ENCODE measurements at regions not wholly inside any gene's neighbourhood (a gene's known extent, or its start where the extent isn't known, plus 50 kb on each side); places are given as distances from the start of the nearest gene placed in this dataset.

DNA sequence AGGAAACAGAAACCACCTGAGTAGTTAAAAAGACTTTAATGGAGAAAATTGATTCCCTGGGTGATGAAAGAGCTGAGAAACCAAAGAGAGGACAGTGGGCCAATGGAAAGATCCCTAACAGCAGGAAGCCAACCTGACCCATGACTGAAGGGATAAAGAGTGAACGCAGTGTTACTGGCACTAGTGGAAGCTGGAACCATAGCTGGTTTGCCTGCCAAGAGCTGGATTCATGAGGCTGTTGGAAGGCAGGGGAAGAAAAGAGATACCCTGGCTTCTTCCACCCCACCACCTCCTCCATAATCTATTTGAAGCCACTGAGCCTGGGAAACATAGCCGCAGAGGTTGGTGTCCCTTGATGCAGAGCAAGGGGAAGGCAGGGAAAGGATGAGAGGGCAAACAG is 125.5 kb upstream of the PRKD1 start:
- Mint-ChIP-seq H3K9me3 (ENCODE audit: low read depth, unreplicated experiment) (no peaks in the 10 kb centered on the region), H3K27ac (ENCODE audit: unreplicated experiment) (no peak overlapping the region), H3K4me1 (ENCODE audit: low read depth, unreplicated experiment) (no peaks in the 10 kb centered on the region), H3K27me3 (ENCODE audit: unreplicated experiment) (peaks cover 10% of the 10 kb centered on the region), H3K4me3 (ENCODE audit: low read depth, unreplicated experiment) (no peak overlapping the region), H3K36me3 (ENCODE audit: insufficient read depth, unreplicated experiment) (no peaks in the 10 kb centered on the region)
- no peak for DNase-seq
- no TSS peak for BruUV-seq (replicated peaks)
- CTCF ChIA-PET = interaction anchor here (0.7 kb wide), 1 partner anchor 276 kb away, joined by 3 read pairs; no protein-coding TSS in a partner anchor
- intact Hi-C loops (cut with micrococcal nuclease; ENCODE audit: unreplicated experiment) = no loop called here
- TF ChIP-seq, protein P1, sequence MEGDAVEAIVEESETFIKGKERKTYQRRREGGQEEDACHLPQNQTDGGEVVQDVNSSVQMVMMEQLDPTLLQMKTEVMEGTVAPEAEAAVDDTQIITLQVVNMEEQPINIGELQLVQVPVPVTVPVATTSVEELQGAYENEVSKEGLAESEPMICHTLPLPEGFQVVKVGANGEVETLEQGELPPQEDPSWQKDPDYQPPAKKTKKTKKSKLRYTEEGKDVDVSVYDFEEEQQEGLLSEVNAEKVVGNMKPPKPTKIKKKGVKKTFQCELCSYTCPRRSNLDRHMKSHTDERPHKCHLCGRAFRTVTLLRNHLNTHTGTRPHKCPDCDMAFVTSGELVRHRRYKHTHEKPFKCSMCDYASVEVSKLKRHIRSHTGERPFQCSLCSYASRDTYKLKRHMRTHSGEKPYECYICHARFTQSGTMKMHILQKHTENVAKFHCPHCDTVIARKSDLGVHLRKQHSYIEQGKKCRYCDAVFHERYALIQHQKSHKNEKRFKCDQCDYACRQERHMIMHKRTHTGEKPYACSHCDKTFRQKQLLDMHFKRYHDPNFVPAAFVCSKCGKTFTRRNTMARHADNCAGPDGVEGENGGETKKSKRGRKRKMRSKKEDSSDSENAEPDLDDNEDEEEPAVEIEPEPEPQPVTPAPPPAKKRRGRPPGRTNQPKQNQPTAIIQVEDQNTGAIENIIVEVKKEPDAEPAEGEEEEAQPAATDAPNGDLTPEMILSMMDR (IDR thresholded peaks at IDR 0.05; ENCODE audit: unreplicated experiment) = no peak

DNA sequence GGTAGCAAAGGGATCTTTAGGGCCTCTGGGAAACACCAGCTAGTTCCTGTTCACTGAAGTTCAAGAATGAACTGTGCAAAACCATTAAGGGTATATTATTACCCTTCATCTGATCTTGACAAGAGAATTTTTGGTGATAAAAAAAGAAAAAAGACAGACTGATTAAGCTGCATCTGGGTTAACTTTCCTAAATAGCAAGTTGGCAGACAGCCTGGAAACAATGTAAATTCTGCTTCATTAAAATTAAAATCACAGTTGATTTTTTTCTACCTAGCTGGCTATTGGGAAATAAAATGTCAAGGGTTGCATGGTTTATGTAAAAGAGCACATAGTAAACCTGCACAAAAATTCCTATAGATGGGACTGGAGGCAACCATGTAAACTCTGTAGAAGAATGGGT is 126.6 kb upstream of the PRKD1 start:
- BruUV-seq (replicated peaks) = no TSS peak
- Mint-ChIP-seq H3K9me3 (ENCODE audit: low read depth, unreplicated experiment) (no peaks in the 10 kb centered on the region), H3K4me3 (ENCODE audit: low read depth, unreplicated experiment) (no peak overlapping the region), H3K4me1 (ENCODE audit: low read depth, unreplicated experiment) (no peaks in the 10 kb centered on the region), H3K27ac (ENCODE audit: unreplicated experiment) (no peak overlapping the region), H3K36me3 (ENCODE audit: insufficient read depth, unreplicated experiment) (no peaks in the 10 kb centered on the region), H3K27me3 (ENCODE audit: unreplicated experiment) (peaks cover 10% of the 10 kb centered on the region)
- DNase-seq = no peak
- intact Hi-C loops (cut with micrococcal nuclease; ENCODE audit: unreplicated experiment) = no loop called here
- TF ChIP-seq, protein P1 (IDR thresholded peaks at IDR 0.05; ENCODE audit: unreplicated experiment) = no peak
- CTCF ChIA-PET = no interaction called here

DNA sequence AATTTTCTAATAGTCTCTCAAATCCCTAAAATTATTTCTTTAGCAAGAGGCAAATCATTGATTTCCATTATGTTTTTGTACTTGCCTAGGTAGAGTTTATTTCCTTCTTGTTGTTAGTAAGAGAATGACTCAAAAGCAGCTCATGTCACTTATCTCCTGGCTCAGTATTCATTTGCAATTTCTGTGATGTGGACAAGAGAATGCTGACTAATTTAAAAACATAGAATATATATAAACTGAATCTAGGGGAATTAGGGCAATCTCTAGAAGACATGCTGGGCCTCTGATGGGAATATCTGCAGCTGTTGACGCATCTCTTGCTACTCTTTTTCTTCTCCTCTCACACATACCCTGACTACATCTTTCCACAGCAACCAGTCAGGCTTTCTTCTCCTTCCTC is 130.8 kb upstream of the PRKD1 start:
- TF ChIP-seq, protein P1 (IDR thresholded peaks at IDR 0.05; ENCODE audit: unreplicated experiment) = no peak
- DNase-seq = no peak
- peaks cover 2% of the 10 kb centered on the region for H3K27me3 Mint-ChIP-seq (ENCODE audit: unreplicated experiment)
- no TSS peak for BruUV-seq (replicated peaks)
- H3K4me3 Mint-ChIP-seq (ENCODE audit: low read depth, unreplicated experiment) = no peak overlapping the region
- no peaks in the 10 kb centered on the region for H3K9me3 Mint-ChIP-seq (ENCODE audit: low read depth, unreplicated experiment)
- intact Hi-C loops (cut with micrococcal nuclease; ENCODE audit: unreplicated experiment) = no loop called here
- no peaks in the 10 kb centered on the region for H3K36me3 Mint-ChIP-seq (ENCODE audit: insufficient read depth, unreplicated experiment)
- CTCF ChIA-PET = no interaction called here
- no peaks in the 10 kb centered on the region for H3K4me1 Mint-ChIP-seq (ENCODE audit: low read depth, unreplicated experiment)
- no peak overlapping the region for H3K27ac Mint-ChIP-seq (ENCODE audit: unreplicated experiment)

DNA sequence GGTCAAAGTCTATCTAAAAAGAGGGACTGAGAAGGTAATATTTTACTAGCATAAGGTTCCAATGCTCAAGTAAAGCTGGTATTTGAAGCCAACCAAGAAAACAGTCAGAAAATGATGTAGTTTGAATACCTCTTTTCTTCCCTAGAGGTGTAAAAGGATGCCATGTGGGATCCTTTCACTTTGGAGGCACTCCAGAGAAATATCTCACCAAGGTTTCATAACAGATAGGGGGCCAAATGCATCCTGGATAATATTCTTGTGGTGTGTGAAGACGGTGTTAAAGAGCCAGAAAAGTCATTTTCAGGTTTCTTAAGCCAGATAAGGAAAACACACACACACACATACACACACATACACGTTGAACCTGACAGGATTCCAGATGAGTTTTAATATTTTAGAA is 136.1 kb upstream of the PRKD1 start:
- CTCF ChIA-PET = no interaction called here
- intact Hi-C loops (cut with micrococcal nuclease; ENCODE audit: unreplicated experiment) = no loop called here
- Mint-ChIP-seq H3K4me1 (ENCODE audit: low read depth, unreplicated experiment) (no peaks in the 10 kb centered on the region), H3K4me3 (ENCODE audit: low read depth, unreplicated experiment) (no peak overlapping the region), H3K27me3 (ENCODE audit: unreplicated experiment) (no peaks in the 10 kb centered on the region), H3K27ac (ENCODE audit: unreplicated experiment) (no peak overlapping the region), H3K36me3 (ENCODE audit: insufficient read depth, unreplicated experiment) (no peaks in the 10 kb centered on the region), H3K9me3 (ENCODE audit: low read depth, unreplicated experiment) (no peaks in the 10 kb centered on the region)
- no peak for DNase-seq
- no TSS peak for BruUV-seq (replicated peaks)
- TF ChIP-seq, protein P1 (IDR thresholded peaks at IDR 0.05; ENCODE audit: unreplicated experiment) = no peak

DNA sequence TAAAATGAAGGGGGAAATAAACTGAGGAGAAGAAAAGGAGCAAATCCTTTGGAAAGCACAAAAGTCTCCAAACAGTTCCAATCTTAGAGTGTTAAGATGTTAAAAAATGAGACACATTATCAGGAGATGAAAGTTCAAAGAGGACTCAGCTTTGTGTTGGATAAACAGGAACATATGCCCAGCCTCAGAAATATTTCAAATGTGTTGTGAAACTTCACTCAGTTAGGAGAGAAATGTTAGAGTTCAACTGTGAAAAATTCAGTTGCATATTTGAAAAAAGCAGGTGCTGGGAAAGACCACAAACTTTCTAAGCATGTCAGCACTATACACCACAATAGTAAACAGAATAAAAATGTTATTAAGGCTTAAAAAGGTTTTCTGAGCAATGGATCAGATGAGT is 136.8 kb upstream of the PRKD1 start:
- Mint-ChIP-seq H3K27me3 (ENCODE audit: unreplicated experiment) (no peaks in the 10 kb centered on the region), H3K4me1 (ENCODE audit: low read depth, unreplicated experiment) (no peaks in the 10 kb centered on the region), H3K36me3 (ENCODE audit: insufficient read depth, unreplicated experiment) (no peaks in the 10 kb centered on the region), H3K9me3 (ENCODE audit: low read depth, unreplicated experiment) (no peaks in the 10 kb centered on the region), H3K4me3 (ENCODE audit: low read depth, unreplicated experiment) (no peak overlapping the region), H3K27ac (ENCODE audit: unreplicated experiment) (no peak overlapping the region)
- intact Hi-C loops (cut with micrococcal nuclease; ENCODE audit: unreplicated experiment) = no loop called here
- DNase-seq = no peak
- TF ChIP-seq, protein P1 (IDR thresholded peaks at IDR 0.05; ENCODE audit: unreplicated experiment) = no peak
- no TSS peak for BruUV-seq (replicated peaks)
- CTCF ChIA-PET = no interaction called here
